A549 (cell line): ENCODE measurements at regions not wholly inside any gene's neighbourhood (a gene's known extent, or its start where the extent isn't known, plus 50 kb on each side); places are given as distances from the start of the nearest gene placed in this dataset.

ENCODE experiments used
- BHLHE40 ChIP-seq: IDR thresholded peaks from 2 replicates; pipeline ENCODE4 v1.6.1; 2012; ENCODE audit warnings: low read depth, low read length, inconsistent platforms
- CEBPB ChIP-seq, 2 experiments: fragments of >200 bp in 1 of 2; sonication (Bioruptor Twin) in 1 of 2; formaldehyde crosslinking in 1 of 2; IDR thresholded peaks; 2 replicates each; pipeline ENCODE4 v1.6.1; 2012 to 2016
- EHMT2 ChIP-seq: fragments of 200-600 bp; sonication (generic); IDR thresholded peaks from 2 replicates; pipeline ENCODE4 v1.6.1; 2016; ENCODE audit warnings: antibody characterized with exemption, low read depth, mild to moderate bottlenecking, moderate library complexity
- JUN ChIP-seq, 2 experiments: fragments of >200 bp; sonication (Bioruptor Twin); formaldehyde crosslinking; IDR thresholded peaks; 2 replicates in 1 of 2; 3 replicates in 1 of 2; pipeline ENCODE4 v1.6.1; 2016 to 2017
- MAFK ChIP-seq: fragments of 450-650 bp; IDR thresholded peaks from 2 replicates; pipeline ENCODE4 v1.6.1; 2014; ENCODE audit not compliant: partially characterized antibody
- MAZ ChIP-seq: fragments of 150-350 bp; IDR thresholded peaks from 2 replicates; pipeline ENCODE4 v1.6.1; 2014; ENCODE audit warnings: antibody characterized with exemption, low read depth, low read length, borderline replicate concordance
- POLR2A ChIP-seq: IDR thresholded peaks from 2 replicates; pipeline ENCODE4 v1.6.1; 2012; ENCODE audit warnings: mild to moderate bottlenecking, low read length
- RAD21 ChIP-seq, 2 experiments: fragments of >200 bp in 1 of 2; sonication (Bioruptor Twin) in 1 of 2; formaldehyde crosslinking in 1 of 2; IDR thresholded peaks in 1 of 2; conservative IDR thresholded peaks in 1 of 2; 2 replicates in 1 of 2; 3 replicates in 1 of 2; pipeline ENCODE4 v1.6.1; 2012 to 2018; ENCODE audit warnings: inconsistent platforms in 1 of 2
- RCOR1 ChIP-seq: fragments of 150-350 bp; IDR thresholded peaks from 2 replicates; pipeline ENCODE4 v1.6.1; 2014; ENCODE audit warnings: antibody characterized with exemption, low read length, low read depth
- TP53 ChIP-seq: fragments of 250-450 bp; sonication (Bioruptor Pico); IDR thresholded peaks from 2 replicates; pipeline ENCODE4 v1.5.0; 2021; ENCODE audit warnings: mild to moderate bottlenecking, moderate library complexity
- TF ChIP-seq, protein P1 (sequence below): fragments of >200 bp; sonication (Bioruptor Twin); formaldehyde crosslinking; IDR thresholded peaks from 3 replicates; pipeline ENCODE4 v1.5.1; 2016

GRCh38 chr18:31219395-31219794 lies 56.7 kb upstream of the DSC1 start:
- TF ChIP-seq CEBPB (IDR thresholded peaks at IDR 0.05) (no peak), EHMT2 (no peak), POLR2A (no peak), MAFK (no peak), BHLHE40 (no peak), MAZ (no peak), JUN (IDR thresholded peaks at IDR 0.05) (no peak), RCOR1 (no peak), RAD21 (conservative IDR thresholded peaks at IDR 0.05 in 1 of 2, IDR thresholded peaks at IDR 0.05 in 1 of 2) (no peak), TP53 (CRISPR knock-in tag) (no peak)
- TF ChIP-seq, protein P1, sequence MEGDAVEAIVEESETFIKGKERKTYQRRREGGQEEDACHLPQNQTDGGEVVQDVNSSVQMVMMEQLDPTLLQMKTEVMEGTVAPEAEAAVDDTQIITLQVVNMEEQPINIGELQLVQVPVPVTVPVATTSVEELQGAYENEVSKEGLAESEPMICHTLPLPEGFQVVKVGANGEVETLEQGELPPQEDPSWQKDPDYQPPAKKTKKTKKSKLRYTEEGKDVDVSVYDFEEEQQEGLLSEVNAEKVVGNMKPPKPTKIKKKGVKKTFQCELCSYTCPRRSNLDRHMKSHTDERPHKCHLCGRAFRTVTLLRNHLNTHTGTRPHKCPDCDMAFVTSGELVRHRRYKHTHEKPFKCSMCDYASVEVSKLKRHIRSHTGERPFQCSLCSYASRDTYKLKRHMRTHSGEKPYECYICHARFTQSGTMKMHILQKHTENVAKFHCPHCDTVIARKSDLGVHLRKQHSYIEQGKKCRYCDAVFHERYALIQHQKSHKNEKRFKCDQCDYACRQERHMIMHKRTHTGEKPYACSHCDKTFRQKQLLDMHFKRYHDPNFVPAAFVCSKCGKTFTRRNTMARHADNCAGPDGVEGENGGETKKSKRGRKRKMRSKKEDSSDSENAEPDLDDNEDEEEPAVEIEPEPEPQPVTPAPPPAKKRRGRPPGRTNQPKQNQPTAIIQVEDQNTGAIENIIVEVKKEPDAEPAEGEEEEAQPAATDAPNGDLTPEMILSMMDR = no peak
